Stimulated activated CD8-positive, alpha-beta memory T cell treated with anti-CD3 and anti-CD28 coated beads, Interleukin-15, amount 100 ng/mL, for 1 hour (primary cell): ENCODE measurements at regions not wholly inside any gene's neighbourhood (a gene's known extent, or its start where the extent isn't known, plus 50 kb on each side); places are given as distances from the start of the nearest gene placed in this dataset.
"Not testable (repeated sequence)": the region's sequence is repeated elsewhere in the genome, so short reads cannot be mapped to it uniquely, and the experiment has no call there.

Experiments
- DNase-seq: peaks from one replicate; pipeline ENCODE4 v3.0.0-alpha.2; 2020; ENCODE audit warnings: low read depth

DNA sequence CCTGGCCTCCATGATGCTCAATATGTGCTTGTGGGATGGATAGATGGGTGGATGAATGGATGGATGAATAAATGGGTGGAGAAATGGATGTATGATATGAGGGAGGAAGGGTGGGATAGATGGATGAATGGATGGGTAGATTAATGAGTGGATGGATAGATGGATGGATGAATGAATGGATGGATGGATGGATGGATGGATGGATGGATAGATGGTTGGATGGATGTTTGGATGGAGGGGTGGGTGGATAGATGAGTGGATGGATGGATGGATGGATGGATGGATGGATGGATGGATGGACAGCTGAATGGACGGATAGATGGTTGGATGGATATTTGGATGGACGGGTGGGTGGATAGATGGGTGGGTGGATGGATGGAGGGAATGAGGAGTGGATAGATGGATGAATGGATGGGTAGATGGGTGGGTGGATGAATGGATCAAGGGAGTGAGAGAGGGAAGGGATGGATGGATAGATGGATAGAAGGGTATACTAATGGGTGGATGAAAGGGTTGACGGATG lies 139.4 kb downstream of the CEBPB start:
- DNase-seq = no peak

DNA sequence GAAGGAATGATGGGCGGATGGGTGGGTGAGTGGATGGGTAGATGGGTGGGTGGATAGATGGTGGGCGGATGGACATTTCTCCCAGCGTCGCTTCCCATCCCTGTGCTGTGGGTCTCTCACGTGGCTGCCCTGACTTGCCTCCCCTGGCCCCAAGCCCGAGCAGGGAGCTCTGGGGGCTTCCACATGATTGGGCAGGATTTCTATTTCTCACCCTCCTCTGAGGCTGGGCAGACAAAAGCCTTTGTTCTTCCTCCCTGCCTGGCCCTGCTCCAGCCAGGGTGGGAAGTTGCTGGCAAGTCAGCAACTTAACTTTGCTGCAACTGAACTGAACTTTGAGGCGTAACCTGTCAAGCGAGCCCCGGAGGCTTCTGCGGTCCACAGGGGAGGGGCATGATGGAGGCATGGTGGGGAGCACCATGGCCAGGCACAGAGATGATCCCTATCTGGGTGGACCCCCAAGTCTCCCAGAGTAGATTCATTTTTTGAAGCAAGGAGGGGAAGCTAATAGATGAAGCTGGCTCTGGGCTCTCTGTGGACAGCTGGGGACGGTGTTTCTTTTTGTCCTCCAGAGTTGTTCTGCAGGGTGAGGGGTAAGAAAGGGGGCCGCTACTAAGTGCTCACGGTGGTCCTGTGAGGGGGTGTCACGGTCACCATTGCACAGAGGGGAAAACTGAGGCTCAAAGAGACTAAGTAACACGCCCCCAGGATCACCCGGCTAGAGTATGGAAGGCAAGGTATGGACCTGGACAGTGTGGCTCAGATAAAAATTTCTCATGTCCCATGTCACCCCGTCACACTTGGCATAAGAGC lies 140.1 kb downstream of the CEBPB start:
- DNase-seq = no peak

DNA sequence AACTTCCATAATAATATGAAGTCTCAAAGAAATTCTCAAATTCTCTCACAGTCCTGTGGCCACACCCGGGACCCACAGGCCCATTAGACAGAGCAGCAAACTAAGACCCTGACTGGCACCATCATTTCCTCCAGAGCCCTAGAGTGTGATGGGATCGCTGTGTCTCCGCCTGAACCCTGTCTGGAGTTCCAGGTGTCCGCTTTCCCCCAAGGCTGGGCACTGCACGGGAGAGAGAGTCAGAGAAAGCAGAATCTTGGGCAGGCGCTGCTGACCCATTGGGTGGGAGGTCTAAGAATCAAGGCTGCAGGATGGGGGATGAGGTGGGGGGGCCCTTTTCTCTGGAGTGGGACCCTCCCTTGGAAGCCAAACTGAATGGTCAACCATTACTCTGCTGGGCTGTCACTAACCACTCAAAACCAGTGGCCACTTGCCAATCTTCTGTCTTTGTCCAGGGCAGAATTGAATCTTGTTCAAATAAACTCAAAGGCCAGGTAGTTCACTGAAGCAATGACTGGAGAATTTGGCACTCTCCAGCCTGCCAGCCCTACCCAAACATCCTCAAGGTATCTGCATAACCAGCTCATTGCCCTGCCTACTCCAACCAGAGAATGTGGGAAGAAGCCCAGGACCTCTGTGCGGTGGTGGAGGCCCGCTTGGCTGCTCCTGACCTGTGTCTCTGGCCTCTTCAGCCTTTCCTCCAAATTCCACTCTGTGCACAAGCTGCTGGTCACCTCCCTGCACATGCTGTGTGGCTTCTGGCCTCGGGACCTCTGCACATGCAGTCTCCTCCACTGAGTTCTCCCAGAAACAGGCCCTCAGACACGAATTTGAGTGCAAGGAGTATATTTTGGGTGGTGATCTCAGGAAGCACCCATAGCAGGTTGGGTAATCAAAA lies 141.1 kb downstream of the CEBPB start:
- DNase-seq = no peak

DNA sequence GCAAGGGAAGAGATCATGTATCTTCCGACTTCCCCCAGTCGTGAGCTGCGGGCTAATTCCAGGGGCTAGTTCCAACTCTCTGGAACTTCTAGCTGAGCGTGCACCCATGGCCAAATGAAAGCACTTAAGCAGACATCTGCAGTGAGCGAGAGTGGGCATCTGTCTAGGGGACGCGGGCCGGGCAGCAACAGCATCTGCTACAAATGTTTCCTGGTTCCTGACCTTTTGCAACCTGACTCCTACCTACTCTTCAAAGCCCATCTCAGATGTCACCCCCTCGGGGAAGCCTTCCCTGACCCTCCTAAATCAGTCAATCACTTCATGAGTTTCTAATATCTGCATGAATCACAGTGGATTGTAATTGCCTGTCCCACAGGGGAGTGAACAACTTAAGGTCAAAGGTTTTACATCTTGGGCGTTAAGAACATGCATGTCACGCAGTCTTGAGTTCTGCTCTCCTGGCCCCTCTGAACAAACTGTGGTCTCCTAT lies 141.9 kb downstream of the CEBPB start:
- DNase-seq = no peak

DNA sequence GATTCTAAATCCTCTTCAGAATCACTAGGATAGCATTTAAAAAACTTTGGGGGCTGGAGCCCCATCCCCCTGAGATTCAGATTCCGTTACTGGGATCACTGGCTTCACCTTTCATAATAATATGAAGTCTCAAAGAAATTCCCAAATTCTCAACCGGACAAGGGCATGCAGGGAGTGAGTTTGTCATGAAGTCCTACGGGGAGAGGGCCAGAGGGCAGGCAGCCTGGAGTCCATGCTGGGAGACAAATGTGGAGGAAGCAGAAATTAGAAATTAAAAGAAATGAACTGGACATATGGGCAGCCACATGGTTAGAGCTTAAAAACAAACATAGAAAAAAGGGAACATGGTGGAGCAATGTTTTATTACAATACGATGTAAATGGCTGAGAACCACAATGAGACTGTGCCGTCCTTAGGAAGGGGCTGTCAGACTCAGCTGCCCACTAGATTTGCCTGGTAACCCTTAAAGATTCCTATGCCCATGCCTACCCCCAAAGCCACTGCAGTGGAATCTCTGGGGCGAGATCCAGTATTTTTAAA lies 142.6 kb downstream of the CEBPB start:
- DNase-seq = no peak

DNA sequence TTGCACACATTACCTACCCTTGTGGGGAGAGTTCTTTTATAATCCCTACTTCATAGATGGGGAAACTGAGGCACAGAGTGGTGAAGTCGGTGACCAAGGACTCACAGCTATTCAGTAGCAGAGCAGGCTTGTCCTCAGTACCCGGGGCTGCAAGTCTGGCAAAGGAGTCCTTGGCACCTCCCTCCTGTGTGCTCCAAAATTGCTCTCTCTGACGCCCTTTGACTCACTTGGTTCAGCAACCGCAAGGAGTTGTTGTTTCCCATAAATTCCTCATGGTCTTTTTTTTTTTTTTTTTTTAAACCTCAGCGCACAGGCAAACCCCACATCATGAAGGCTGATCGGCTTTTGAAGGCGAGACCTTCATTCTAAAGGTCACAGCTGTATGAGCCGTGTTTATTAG lies 143.2 kb downstream of the CEBPB start:
- no peak for DNase-seq

DNA sequence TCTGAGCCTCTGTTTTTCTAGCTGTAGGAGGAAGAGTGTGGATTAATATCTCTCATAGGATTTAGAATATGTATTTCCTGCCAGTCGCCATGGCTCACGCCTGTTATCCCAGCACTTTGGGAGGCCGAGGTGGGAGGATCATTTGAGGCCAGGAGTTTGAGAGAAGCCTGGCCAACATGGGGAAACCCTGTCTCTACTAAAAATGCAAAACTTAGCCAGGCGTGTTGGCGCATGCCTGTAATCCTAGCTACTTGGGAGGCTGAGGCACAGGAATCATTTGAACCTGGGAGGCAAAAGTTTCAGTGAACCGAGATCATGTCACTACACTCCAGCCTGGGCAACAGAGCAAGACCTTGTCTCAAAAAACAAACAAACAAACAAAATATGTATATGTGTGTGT lies 143.9 kb downstream of the CEBPB start:
- DNase-seq = not testable (repeated sequence)

DNA sequence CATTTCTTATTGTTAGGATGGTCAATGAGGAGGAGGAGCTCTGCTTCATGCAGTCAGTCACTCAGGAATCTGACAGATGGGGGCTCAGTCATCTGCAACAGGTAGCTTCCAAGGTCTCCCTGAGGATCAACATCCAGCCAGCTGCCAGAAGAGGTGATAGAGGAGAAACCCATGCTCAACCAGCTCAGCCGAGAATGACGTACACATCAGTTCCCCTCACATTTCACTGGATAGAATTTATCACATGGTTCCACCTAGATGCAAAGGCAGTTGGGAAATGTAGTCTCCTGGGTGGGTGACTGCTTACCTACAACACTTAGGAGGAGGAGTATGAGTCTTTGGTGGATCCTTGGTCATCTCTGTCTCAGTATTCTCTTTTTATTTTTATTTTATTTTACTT lies 144.5 kb downstream of the CEBPB start:
- no peak for DNase-seq

DNA sequence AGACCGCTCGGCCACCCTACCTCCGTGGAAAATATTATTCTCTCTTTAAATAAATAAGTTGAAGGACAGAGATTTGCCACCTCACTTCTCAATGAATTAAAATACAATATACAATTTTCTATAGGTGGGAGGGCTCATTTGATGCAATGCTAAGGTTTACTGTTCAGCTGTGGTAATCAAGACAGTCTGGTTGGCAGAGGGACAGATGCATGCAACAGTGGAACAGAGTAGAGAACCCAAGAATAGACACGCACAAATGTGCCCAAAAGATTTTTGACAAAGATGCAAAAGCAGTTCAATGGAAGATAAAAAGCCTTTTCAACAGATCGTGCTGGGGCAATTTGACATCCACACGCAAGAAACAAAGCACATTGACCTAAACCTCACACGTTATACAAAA lies 145.2 kb downstream of the CEBPB start:
- no peak for DNase-seq

DNA sequence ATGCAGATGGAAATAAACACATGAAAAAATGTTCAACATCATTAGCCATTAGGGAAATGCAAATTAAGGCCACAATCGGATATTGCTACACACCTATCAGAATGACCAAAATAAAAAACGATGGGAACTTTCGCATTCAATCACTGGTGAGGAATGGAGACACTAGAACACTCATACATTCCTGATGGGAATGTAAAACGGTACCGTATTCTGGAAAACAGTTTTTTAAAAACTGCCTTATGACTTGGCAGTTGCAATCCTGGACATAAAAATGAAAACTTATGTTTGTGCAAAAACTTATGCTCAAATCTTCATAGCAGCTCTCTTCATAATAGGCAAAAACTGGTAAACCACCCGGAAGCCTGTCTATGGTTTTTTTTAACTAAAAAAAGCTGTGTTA lies 146.0 kb downstream of the CEBPB start:
- DNase-seq = no peak

DNA sequence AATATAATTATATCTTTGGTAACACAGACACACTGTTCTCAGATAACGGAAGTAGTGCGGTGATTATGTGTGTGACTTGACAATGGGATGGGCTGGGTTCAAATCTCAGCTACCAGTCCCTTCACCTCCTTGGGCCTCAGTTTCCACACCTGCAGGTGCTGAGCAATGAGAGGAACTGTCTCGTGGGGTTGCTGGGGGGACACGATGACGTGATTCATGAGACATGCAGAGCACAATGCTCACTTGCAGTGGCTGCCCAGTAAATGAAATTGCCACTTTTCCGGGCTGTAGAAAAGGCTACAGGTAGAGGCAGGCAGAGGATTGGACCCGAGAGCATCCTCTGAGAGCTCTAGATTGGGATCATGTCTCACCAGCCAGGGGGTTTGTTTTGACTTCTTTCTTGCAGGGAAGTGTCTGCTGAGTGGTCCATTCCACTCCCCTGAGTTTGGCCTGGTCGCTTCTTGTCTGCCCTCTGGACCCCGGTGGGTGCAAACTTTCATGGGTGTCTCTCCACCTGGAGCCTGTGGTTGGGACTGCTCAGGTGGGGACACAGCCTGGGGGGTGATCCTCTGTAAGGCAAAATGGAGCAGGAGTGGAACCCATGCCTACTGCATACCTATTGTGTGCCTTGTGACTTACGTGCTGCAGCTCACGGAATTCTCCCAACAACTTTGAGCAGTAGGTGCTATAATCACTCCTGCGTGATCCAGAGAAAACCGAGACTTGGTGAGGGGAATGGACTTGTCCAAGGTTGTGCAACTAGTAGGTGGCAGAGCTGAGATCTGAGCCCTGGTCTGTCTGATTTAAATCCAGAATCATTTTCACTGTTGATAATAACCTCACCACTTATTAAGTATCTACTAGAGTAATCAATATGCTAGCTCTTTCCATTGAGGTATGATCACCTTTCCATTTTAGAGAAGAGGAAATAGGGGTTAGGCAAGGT lies 147.2 kb downstream of the CEBPB start:
- DNase-seq = no peak

DNA sequence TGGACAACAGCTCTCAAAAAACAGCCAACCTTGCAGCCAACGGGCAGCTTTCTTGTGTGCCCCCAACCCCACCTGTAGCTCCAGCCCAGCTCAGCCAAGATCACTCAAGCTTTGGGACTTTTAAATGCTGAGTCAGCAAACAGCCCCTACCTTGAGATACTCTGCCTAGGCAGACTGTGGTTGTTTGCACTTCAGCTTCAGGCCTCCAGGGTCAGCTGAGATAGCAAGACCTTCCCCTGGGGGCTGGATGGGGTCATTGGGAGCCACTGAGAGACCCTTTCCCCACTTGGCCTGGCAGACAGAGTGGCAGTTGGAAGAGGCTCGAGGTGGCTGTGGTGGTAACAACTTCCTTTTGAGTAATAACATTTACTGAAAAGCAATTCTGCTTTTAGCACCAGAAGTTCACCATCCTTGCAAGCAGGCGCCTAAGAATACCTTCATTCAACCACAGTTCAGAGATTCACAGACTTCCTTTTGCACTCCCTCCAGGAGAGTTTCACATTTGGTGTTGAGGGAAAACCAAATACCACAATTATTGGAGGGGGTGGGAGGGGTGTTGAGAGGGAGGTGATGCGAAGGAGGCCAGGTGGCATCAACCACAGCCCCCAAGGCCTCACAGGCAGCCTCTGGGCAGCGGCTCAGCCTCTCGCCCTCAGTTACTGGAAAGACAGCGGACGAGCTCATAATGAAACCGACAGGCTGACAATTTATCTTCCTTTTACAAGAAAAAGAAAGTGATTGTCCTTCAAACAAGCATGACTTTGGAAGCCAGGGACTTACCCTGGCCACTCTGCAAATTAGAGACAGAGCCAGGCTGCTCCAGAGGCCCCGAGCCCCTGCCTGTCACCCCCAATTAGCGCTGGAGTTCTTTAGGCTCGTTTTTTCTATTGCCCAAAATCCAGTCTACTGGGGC lies 148.1 kb downstream of the CEBPB start:
- DNase-seq = no peak

DNA sequence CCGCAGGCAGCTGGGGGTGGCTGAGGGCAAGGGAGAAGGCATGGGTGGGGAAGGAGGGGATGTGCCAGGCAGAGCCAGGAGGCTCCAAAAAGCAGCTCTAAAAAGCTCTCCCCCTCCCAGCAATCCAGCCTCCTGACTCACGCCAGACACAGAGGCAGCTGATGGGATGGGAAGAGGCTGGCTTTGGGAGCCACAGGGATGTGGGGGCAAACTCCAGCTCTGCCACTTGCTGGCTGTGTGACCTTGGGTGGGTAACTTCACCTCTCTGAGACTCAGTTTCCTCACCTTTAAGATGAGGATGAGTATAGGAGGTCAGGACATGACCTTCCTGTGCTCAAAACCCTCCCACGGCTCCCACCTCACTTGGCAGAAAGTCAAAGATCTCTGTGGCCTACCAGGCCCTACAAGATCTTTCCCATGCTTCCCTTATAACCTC lies 148.9 kb downstream of the CEBPB start:
- no peak for DNase-seq

DNA sequence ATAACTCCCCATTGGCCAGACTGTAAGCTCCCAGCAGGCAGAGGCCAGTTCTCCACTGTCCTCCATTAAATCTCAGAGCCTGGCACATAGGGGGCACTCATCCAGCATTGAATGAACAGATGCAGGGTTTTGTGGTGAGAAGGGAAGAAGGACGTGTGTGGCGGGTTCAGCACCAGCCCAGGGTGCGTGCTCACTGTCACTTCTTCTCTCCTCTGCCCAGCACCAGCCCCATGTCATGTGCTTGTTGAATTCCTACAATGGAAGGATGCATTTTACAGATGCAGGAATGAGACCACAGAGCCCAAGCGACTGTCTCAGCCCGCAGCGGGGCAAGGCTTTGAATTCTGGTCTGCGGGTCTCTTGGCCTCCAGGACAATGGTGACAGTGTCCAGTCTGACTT lies 149.9 kb downstream of the CEBPB start:
- DNase-seq = no peak

DNA sequence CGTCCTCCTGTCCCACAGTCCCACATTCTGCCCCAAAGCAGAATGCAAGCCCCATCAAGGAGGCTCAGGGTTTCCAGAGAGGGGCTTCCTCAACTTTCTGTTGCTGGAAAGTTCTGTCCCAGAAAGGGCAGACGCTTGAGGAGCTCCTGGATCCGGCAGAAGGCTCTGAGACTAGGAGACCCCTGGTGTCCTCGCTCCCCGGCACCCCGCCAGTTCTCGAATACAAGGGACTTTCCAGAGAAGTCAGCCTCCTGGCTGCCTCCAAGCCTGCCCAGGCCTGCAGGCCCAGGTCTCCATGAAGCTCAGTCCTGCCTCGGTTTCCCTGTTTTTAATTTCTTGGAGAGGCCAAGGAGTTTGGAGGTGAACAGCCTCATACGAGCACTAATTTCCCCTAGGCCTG lies 150.4 kb downstream of the CEBPB start:
- DNase-seq = no peak

DNA sequence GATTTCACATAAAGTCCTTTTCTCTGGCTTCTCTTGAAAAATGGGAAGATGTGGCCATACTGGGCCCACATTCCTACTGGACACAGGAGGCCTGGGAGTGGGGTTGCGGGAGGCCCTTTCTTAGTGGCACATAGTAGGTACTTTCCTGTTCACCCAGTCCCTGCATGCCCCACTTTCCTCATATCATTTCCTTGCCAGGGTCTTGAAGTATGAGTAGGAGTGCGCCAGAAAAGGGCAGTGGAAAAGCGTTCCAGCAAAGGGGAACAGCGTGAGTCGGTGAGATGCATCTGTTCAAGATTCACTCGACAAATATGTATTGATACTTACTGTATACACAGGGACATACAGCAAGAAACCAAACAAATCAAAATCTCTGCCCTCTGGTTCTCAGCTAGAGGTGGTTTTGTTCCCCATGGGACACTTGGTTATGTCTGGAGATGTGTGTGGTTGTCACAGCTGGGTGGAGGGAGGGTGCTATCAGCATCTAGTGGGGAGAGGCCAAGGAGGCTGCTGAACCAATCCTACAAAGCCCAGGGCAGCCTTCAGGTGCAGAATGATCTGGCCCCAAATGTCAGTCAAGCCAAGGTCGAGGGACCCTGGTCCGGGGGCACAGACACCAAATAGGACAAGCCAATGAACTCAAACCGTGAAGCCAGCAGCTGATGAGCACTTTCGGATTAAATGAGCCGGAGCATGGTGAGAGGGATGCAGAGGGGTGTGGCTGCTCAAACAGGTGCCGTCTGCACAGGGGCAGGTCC lies 151.4 kb downstream of the CEBPB start:
- DNase-seq = no peak

DNA sequence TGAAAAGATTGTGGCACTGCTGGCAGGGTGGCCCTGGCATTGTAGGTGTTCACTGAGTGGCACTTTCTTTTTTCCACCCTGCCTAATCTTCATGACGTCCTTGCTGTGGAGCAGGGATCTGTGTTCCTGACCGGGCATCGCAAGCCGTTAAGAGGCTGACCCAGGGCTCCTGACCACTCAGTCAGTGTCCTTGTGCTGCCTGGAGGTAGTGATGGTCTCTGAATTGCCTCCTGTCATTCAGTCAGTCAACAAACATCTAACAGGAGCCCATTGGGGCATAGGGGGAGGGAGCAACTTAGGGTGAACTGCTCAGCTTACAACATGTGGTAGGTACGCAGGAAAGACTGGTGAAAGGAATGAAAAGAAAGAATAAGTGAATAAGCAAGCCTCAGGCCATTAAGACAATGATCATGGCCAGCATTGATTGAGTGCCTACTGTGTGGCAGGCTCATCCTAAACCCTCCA lies 152.0 kb downstream of the CEBPB start:
- no peak for DNase-seq

DNA sequence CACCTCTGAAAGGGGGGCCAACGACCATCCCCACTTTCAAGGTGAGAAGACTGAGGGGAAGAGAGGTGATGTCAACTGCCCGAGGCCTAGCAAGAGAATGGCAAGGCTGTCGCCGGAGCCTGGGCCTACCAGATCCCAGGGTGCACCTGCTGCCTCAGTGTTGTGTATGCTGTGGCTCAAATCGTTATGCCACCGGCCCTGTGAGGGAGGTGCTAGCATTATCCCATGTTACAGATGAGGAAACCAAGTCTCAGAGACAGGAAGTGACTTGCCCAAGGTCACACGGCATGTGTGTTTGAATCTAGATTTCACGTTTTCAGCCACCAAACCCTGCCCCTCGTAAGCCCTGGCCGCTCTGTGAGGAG lies 152.5 kb downstream of the CEBPB start:
- DNase-seq = no peak

DNA sequence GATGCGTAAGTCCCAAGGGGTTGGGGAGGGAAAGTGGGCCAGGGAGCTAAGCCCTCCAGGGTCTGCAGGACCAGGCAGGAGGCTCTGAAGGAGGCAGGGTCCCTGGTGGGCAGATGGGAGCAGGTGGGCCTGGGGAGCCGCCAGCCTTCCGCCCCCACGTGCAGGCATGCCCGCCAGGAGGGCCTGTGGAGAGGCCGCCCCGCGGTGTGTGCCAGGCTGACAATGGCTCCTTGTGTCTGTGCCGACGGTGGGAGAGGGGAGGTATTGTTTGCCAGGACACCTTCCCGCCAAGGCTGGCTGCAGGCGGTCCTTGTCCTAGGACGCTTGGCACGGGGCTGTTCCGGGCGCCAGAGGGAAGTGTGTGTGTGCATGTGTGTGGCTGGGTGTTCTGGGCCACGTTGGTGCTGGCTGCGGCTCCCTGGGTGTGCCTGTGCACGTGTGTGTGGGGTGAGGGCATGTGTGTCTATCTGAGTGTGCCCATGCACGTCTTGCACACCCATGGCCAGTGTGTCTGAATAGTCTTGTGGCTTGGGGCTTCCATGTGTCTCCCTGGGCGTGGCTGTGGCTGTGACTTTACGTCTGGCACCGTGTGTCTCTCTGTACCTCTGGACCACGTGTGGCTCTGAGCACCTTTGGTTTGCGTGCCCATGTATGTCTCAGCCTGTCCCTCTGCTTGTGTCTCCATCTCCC lies 153.0 kb downstream of the CEBPB start:
- DNase-seq = no peak
